IPS DF 19.7 (cell line): ENCODE measurements at regions not wholly inside any gene's neighbourhood (a gene's known extent, or its start where the extent isn't known, plus 50 kb on each side); places are given as distances from the start of the nearest gene placed in this dataset.

ENCODE experiments used
- DNase-seq: peaks from one replicate; pipeline ENCODE4 v3.0.0-alpha.2; 2013; ENCODE audit warnings: low read depth, low spot score

DNA sequence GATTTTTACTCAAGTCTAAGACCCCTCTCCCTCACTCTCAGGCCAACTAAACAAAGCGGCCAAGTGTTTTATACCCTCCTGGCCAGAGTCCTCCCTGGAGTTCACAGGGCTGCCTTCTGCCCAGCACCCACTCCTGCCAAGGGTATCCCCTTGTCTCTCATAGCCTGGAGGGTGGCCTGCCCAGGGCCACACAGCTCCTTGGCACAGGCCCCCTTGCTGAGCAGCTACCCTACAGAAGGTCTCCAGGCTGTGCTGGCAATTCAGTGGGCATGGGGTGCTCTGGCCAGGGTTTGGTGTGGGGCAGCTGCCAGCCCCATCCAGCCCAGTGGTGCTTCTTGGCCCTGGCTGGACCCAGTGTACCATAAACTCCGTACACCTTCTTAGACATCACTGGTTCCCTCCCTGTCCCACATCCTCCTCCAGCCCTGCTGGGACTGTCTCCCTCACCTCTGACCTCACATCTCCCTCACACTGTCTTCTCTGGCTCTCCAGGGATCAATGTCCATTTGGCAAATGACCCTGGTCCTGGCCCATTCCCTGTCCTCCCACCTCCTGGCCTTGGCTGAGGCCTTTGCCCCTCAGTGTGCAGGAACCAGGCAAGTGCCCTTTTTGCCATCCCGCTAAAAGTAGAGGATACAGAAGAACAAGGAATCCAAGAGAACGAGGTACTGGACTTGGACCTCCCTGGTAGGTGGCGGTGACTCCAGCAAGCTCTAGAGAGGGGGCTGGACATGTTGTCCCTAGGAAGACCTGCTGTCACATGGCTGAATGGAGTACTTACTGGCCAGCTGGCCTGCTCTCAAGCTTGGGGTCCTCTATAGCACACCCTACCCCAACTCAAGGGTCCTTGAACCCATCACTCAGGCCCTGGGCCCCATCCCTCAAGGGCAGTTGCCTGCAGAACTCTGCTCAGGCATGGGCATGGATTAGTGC lies 50.0 kb upstream of the TRPM1 start:
- no peak for DNase-seq

DNA sequence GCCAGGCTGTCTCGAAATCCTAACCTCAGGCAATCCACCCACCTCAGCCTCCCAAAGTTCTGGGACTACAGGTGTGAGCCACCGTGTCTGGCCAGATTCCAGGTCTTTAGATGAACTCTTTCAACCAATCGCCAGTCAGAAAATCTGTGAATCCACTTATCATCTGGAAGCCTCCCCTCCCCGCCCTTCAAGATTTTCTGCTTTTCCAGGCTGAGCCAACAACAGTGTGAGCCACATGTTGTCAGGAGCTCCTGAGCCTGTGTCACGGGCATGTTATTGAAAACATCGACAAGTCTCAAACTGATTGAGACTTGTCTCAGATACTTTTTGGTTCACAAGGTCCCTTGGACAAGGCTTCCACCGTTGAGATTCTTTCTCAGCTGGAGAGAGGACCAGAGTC lies 52.0 kb upstream of the TRPM1 start:
- no peak for DNase-seq

DNA sequence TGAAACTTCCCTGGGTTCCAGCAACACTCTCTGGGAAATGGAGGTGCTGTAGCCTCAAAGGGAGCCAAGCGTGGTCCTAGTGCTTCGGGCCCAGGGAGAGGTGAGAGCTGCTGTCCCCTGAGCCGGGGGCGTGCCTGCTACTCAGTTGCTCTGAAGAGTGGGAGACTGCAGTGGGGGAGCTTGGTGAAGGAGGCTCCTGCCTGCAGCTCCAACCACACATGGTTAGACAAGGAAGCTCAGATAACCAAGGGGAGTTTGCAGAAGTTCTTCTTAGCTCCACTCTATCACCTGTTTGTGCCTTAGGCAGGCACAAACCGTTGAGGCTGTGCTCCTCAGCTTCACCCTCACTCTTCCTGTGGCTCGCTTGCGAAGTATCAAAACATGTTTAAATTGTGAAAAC lies 53.6 kb upstream of the TRPM1 start:
- no peak for DNase-seq

DNA sequence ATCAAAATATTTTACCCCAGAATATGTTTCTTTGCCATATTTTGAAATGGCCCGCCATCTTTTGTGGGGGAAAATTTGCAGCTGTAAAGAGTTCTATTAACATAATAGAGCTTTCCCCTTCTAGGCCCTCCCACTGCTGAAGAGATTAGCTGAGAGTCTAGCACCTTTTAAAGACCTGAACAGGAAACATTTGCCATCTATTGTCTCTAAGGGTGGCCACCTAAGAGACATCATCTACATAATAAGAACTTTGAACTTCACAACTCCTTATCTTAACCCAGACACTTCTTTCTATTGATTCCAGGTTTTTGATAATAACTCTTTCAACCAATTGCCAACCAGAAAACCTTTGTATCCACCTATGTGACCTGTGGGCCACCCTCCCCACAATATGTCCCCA lies 54.7 kb upstream of the TRPM1 start:
- DNase-seq: no peak

DNA sequence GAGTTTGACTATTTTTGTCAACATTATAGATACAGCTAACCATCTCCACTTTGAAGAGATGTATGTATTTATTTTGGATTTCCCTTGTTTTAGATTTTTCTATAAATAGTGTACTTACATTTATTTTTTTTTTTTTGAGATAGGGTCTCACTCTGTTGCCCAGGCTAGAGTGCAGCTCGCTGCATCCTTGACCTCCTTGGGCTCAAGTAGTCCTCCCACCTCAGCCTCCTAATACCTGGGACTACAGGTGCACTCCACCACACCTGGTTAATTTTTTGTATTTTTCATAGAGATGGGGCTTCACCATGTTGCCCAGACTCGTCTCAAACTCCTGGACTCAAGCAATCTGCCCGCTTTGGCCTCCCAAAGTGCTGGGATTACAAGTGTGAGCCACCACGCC lies 55.3 kb upstream of the TRPM1 start:
- no peak for DNase-seq

DNA sequence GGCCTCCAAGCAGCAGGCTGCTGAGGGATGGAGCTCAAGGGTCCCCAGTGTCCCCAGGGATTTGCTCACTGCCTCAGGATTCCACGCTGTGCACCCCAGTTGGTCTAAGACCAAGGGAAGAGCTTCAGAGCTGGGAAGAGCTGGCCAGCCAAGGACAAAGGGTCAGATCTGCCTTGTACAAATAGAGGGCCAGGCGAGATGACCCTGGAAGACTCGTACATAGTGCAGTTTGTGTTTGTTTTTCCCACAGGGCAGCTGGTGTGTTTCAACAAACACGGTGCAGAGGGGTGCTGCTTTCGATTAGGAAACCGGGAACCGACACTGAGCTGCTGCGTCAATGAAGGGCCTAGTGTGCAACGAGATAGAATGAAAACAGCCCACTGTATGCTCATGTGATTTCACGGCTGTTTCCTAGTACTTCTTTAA lies 56.1 kb upstream of the TRPM1 start:
- DNase-seq: no peak

DNA sequence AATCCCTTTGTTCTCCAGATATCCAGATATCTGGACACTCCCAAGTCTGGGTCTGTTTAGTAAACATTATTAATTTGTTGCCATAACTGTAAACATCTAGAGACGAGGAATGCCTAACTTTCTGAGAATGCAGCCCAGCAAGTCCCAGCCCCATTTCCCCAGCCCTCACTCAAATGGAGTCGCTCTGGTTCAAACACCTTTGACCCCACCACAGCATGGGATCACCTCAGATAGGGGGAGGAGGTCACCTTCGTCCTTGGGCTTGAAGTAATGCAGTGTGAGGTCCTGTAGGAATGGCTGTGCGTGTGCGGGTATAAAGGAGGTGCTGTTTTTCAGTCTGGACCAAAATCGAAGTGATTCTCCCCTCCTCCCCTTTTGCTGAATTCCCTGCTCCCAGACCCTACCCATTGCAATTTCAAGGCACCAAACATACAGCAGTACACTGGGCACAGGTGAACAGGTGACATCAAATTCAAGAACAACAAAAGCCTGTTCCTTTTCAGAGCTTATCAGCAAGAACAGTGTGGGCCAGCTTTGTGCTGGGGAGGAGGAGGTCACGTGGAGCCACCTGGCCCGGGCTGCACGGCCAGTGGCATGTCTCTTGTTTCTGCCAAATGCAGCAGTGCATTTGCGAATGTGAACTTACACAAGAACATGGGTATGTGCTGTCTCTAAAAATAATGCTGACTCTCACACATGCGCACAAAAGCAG lies 57.5 kb upstream of the TRPM1 start:
- no peak for DNase-seq

DNA sequence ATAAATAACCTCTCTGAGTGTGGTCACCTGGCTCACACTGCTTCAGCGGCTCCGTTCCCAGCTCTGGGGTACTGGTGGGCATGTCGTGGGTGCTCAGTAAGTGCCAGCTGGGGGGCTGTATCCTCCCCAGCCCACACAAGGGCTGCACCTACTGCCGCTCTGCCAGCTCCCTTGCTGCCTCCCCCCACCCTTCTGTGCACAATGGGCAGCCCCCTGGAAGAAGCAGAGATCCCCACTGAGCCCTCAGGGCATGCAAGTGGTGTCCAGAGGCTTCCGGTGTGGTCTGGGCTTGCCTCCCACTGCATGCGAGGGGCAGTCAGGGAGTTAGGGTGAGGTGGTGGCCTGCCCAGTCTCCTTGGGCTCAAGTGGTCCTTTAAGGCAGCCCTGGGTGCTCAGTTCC lies 58.3 kb upstream of the TRPM1 start:
- DNase-seq: no peak

DNA sequence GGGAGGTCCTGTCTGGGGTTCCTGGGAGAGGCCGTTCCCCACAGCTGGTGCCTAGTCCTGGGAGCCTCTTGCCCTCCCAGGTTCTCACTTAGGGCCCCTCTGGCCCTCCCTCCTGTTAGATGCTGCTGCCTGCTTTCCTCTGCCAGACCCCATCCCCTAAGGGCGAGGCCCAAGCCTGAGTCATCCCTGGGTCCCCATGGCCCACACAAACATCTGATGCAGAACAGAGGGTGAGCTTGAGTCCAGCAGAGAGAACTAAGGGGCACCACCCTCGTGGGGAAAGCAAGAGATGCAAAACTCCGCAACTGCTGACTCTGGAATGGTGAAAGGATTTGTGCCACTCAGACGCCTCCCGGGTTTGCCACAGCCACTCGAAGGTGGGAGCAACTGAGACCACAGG lies 58.8 kb upstream of the TRPM1 start:
- no peak for DNase-seq

DNA sequence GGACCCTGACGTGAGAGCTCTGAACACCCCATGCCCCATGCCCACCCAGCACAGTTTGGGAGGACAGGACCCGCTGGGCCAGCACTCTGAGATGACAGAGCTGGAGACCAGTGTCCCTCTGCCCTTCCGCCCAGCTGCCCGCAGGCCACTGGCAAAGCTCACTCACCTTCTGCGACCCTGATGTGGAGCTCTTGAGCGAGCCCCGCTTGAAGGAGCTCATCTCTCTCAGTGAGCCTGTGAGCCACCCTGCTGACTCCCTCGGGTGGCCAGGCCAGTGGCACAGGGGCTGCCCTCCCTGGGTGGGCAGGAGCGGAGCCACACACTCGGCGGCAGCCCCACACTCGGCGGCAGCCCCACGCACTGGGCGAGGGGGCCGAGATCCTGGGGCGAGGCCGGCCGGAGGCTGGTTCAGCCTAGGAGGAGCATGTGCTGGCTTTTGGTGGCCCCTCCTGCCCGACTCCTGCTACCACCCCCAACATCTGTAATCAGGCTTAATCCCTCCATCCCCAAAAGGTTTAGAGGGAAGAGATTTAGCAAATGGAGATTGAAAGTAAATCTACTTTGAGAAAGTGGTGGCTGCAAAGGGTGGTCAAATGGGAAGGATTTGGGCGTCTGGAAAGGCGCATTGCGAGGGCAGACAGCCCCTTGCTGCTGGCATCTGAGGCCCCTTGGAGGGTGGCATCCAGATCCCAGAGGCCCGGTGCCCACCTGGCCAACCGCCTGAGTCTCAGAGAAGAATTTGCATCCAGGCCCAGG lies 59.4 kb upstream of the TRPM1 start:
- DNase-seq: no peak

DNA sequence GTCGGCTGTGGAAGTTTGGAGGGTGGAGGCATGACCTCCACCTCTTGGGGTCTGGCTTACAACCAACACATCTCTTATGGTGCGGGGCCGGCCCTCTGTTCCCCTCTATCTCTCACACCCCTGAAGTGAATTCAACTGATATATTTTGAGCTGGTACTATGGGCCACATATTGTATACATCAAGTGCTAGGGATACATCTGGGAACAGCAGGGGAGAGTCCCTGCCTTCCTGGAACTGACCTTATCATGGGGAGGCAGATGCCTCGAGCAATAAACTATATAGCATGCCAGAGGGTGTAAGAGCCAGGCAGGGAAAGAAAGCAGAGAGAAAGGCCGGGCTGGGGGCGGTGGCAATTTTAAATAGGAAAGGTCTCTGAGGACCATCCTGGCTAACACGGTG lies 60.4 kb upstream of the TRPM1 start:
- no peak for DNase-seq

DNA sequence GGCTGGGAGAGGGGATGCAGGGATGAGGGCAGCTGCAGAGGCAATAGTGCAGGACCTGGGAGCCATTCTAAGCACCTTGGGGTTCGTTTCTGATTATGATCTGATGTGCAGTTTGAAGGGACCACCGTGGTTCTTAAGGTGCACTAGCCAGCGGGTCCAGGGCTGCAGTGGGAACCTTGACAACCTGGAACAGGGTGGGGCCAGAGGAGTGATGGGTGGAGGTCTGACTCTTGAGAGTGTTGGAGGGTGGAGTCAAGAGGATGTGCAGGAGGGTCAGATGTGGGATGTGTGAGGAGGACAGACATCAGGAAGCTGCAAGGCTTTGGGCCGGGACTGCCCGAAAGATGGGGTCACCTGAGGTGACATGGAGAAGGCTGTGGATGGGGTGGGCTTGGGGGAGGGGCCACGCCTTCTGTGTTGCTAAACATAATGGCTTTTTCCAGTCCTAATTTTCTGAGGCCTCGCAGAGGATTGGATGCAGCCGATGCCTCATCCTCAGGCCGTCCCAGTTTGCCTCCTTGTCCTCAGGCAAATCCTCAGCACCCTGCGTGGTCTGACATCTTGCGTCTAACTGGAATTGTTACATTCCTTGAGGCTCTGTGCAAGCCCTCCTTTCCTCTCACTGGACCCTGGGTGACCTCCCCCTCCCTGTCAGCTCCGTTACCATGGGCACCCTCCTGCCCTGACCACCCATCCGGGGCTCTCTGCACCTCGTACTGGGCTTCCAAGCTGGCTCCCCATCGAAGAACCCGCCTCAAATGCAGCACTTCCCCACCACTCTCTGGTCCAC lies 61.4 kb upstream of the TRPM1 start:
- no peak for DNase-seq

DNA sequence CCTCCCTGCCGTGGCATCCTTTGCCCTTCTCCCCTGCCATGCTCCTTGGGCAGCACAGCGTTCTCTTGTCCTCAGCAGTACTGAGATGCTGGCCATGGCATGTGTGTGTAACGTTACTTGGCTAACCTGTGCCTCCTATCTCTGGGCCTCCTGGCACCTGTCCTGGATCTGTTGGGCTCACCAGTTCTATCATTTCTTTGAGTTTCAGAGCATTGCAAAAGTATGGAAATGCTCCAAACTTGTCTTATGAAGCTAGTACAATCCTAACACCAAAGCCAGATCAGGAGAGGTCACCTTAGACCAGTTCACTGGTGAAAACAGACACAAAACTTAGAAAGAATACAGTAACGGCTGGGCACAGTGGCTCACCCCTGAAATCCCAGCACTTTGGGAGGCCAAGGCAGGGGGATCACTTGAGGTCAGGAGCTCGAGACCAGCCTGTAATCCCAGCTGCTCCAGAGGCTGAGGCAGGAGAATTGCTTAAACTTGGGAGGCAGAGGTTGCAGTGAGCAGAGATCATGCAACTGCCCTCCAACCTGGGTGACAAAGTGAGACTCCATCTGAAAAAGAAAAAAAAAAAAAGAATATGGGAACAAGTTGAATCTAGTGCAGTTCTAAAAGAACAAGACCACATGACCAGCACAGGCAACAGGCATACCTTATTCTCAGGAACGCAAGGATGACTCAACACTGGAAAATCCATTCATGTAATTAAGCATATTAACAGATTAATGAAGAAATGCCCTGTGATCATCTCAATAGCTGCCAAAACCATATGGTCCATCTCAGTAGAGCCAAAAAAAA lies 62.4 kb upstream of the TRPM1 start:
- no peak for DNase-seq

DNA sequence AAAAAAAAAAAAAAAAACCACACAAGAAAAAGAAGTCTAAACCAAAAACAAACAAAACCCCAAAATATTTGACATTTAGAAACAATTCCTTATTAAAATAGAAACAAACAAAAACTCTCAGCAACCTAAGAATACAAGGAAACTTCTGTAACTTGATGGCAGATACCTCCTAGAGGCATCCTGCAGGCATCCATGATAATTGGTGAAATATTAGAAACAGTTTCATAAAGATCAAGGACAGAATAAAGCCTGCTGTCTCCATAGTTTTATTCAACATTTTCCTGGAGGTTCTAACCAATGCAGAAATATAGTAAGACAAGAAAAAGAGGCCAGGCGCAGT lies 63.0 kb upstream of the TRPM1 start:
- no peak for DNase-seq

DNA sequence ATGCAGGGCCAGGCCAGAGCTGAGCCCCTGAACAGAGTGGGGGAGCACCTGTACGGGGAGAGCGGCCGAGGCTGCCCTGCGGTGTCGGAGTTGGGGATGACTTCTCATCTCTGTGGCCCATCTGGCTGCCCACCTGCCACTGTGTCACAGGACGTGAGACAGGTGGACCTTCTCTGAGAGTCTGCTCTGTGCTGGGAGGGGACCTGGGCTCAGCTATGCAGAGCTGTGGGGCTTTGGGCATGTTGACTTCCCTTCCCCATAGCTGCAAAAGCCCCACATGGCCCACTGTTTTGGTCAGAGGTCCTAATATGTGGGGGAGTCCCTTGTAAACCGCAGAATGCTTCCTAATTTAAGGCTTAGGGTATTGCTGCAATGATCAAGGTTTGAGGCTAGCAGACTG lies 68.0 kb upstream of the TRPM1 start:
- DNase-seq: no peak

DNA sequence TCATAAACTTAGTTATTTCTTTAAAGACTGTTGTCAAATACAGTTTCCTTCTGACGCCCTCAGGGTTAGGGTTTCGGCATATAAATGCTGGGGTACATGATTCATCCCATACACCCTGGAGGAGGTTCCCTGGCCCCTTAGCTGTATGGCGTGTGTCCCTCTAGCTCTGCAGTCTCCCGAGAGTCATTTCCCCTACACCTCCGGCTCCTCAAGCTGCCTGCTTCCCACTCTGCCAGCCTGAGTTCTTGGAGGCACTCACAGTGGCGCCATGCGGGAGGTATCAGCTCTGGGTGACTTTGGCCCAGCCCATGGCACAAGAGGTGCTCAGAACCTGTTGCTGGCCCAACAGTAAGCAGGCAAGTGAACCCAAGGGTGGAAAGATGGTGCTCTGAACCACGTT lies 70.2 kb upstream of the TRPM1 start:
- DNase-seq: no peak

DNA sequence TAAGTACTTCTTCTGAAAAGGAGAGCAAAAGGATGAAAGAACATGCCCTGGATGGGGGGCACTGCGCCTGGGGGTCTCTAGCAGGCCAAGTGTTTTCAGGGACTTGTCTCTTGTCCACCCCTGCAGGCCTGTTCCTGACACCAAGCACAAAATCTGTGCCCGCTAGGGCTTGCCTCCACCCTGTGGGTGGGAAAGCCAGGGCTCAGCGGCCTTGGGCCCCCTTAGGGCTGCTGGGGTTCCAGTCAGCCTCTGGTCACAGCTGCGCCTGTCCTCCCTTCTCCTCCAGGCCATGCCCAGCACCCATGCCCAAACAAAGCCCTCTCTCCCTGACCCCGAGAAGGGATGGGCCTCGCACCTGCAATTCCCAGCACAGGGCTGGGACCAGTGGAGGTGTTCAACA lies 71.1 kb upstream of the TRPM1 start:
- DNase-seq: no peak

DNA sequence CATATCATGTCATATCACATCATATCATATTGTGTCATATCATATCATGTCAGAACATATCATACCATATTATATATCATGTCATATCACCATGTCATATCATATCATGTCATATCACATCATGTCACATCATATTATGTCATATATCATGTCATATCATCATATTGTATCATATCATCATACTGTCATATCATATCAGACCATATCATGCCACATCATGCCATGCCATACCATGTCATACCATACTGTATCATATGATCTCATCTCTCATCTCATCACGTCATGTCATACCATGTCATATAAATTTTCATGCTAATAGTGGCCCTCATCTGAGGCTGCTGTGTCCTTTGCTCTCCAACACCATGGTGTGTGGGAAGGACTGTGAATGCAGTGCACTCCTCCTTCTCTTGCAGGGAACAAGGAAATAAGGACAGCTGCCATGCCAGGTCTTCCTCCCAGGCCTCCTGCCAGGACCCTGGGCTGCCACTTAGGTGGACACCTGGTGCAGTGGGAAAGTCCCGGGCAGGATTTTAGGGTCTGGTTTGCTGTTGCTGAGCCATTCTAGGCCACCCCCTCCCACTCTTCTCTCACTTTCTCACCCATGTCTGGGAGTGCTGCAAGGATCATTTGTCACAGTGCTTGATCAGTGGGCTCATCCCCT lies 72.4 kb upstream of the TRPM1 start:
- DNase-seq: no peak

DNA sequence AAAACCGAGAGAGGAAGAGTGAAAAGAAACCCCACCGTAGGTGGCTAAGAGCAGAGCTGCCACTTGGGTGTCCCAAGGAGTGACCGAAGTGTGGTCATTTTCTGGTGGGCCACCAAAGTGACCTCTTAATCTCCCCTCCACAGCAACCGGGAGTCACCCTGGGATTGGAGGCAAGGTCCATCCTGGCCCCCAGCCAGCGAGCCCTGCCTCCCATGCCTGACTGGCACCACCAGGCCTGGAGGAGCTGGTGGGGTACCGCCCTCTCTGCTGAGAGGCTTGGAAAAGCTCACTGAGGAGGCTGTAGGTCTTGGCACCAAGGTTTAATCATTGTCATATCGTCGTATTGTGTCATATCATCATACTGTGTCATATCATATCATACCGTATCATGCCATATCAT lies 74.0 kb upstream of the TRPM1 start:
- no peak for DNase-seq

DNA sequence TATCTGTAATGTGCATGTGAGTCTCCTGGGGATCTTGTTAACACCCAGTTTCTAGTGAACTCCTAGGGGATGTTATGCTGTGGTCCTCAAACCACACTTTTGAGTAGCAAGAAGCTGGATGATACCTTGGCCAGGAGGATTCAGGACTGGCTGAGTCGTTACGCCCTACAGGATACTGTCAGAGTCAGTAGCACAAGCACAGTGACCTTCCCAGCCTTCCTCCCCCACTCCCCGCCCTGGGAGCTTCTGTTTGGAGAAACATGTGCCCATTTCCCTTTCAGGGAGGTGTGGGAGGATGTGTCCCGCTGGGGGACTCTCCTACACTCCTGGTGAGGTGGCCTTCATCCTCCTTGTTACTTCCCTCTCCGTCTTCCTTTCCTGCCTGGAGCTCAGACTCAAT lies 76.4 kb upstream of the TRPM1 start:
- DNase-seq: no peak
